Stimulated activated memory B cell treated with anti-CD40 and anti-IgM and Interleukin-4, amounts not matched to agents 10 μg/mL and 1 μg/mL and 100 μg/mL, for 72 hours (primary cell): ENCODE measurements at regions not wholly inside any gene's neighbourhood (a gene's known extent, or its start where the extent isn't known, plus 50 kb on each side); places are given as distances from the start of the nearest gene placed in this dataset.
"Not testable (repeated sequence)": the region's sequence is repeated elsewhere in the genome, so short reads cannot be mapped to it uniquely, and the experiment has no call there.

Experiments
- ATAC-seq: fragments of 150-1000 bp; cut with Tn5 transposase; 2 replicates; pipeline ENCODE4 v1.10.0; 2021
- H3K27ac Mint-ChIP-seq: one replicate; pipeline ENCODE4 v1.8.0; 2022; ENCODE audit warnings: mild to moderate bottlenecking, mixed read lengths
- H3K27me3 Mint-ChIP-seq: one replicate; pipeline ENCODE4 v1.8.0; 2022; ENCODE audit warnings: mixed read lengths
- H3K36me3 Mint-ChIP-seq: one replicate; pipeline ENCODE4 v1.8.0; 2022; ENCODE audit warnings: mixed read lengths
- H3K4me1 Mint-ChIP-seq: one replicate; pipeline ENCODE4 v1.8.0; 2022; ENCODE audit warnings: mixed read lengths
- H3K4me3 Mint-ChIP-seq: one replicate; pipeline ENCODE4 v1.8.0; 2022; ENCODE audit warnings: mild to moderate bottlenecking, moderate library complexity, mixed read lengths
- H3K9me3 Mint-ChIP-seq: one replicate; pipeline ENCODE4 v1.8.0; 2022; ENCODE audit warnings: mixed read lengths

DNA sequence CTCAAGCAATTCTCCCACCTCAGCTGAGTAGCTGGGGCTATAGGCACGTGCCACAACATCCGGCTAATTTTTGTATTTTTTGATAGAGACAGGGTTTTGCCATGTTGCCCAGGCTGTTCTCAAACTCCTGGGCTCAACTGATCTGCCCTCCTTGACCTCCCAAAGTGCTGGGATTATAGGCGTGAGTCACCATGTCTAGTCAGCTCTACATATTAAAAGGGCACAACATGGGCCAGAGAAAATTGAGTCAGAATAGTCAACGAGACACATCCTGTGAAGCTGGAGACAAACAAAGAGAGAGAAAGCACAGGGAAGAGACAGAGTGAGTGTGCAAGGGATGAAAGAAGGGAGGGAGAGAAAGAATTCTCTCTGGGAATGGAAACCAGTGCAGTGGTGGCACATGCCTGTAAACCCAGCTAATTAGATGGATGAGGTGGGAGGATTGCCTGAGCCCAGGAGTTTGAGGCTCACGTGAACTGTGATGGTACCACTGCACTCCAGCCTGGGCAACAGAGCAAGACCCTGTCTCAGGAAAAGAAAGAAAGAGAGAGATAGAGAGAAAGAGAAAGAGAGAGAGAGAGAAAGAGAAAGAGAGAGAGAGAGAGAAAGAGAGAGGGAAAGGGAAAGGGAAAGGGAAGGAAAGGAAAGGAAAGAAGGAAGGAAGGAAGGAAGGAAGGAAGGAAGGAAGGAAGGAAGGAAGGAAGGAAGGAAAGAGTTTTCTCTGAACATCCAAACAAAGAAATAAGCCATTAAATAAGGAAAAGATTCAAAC, 107.2 kb upstream of the SLC25A36 start:
- no peak for ATAC-seq
- peaks cover 6% of the 10 kb centered on the region for H3K4me1 Mint-ChIP-seq
- no peaks in the 10 kb centered on the region for H3K27me3 Mint-ChIP-seq
- H3K27ac Mint-ChIP-seq = no peak overlapping the region
- H3K9me3 Mint-ChIP-seq = peaks cover 3% of the 10 kb centered on the region
- H3K36me3 Mint-ChIP-seq = no peaks in the 10 kb centered on the region
- H3K4me3 Mint-ChIP-seq = no peak overlapping the region

DNA sequence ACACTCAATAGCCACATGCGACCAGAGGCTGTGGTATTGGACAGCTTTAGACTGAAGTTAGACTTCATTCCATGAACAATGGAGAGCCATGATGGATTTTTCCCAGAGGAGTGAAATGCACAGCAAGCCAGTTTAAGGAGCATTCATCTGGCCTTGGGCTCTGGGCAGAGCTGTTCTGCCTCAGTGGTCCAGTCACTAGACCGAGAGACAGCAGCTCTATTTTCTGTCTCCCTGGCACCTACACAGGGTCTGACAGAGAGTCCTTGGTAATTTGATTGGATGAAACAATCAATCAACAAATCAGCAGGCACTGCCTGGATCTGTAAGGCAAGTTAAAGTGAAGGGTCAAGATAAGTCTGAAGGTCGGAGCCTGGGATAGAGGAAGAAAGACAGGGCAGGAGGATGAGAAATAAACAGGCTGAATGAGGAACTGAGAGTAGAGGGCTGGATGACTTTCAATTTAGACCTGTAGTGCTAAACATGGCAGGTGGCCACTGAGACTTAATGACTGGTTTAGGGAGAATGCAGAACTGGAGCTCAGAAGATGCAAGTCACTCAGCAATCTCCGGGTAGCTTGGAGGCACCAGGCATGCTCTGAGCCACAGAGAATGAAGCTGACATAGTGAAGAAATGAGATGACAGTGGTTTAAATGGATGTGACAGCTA, 98.5 kb upstream of the SLC25A36 start:
- H3K9me3 Mint-ChIP-seq = peaks cover 2% of the 10 kb centered on the region
- no peaks in the 10 kb centered on the region for H3K27me3 Mint-ChIP-seq
- peak; percentile 93 for ATAC-seq
- peak overlapping the region; percentile 60 for H3K27ac Mint-ChIP-seq
- H3K4me1 Mint-ChIP-seq = peaks cover 26% of the 10 kb centered on the region
- H3K36me3 Mint-ChIP-seq = no peaks in the 10 kb centered on the region
- H3K4me3 Mint-ChIP-seq = peak overlapping the region; percentile 28

DNA sequence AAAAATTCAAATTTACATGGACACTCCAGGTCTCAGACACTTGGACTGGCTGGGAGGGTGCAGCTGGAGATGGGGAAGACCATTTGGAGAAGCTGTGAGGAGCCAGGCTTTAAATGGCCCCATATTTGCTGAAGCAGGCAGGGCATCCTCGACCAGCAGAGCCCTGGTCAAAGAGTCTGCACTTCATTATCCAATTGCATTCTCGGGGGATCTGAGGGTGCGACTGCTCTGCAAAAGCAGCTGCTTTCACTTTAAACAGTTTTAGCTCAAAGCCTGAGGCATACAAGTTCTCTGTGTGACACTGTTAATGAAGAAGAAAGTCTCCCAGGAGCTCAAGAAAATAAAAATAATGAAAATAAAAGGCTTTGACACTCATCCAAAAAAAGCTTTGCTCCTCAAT, 98.0 kb upstream of the SLC25A36 start:
- Mint-ChIP-seq H3K4me3 (no peak overlapping the region), H3K9me3 (no peaks in the 10 kb centered on the region), H3K27ac (peak overlapping the region; percentile 60)

DNA sequence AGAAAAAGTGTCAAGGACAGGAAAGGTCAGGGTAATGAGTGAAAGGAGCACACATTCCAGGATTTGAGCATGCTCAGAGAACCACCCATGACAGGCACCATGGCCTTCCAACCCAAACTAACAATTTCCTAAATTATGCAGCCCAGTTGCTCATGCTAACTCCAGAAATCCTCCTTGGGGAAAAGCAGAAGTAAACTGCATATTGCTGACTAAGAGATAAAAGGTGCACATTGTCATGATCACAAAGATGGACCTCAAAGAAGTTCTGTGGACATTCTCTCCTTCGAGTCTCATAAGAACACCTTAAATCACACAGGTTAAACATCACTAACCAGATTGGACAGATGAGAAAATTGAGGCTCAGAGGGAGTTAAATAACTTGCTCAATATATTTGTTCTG, 97.6 kb upstream of the SLC25A36 start:
- Mint-ChIP-seq H3K4me1 (peaks cover 26% of the 10 kb centered on the region), H3K27me3 (peaks cover 4% of the 10 kb centered on the region), H3K36me3 (no peaks in the 10 kb centered on the region), H3K9me3 (no peaks in the 10 kb centered on the region), H3K27ac (no peak overlapping the region), H3K4me3 (no peak overlapping the region)
- ATAC-seq = no peak

More for the DNA sequence above, 98.0 kb upstream of the SLC25A36 start:
- Mint-ChIP-seq H3K4me1 (peaks cover 26% of the 10 kb centered on the region), H3K27me3 (no peaks in the 10 kb centered on the region), H3K36me3 (no peaks in the 10 kb centered on the region)
- no peak for ATAC-seq

DNA sequence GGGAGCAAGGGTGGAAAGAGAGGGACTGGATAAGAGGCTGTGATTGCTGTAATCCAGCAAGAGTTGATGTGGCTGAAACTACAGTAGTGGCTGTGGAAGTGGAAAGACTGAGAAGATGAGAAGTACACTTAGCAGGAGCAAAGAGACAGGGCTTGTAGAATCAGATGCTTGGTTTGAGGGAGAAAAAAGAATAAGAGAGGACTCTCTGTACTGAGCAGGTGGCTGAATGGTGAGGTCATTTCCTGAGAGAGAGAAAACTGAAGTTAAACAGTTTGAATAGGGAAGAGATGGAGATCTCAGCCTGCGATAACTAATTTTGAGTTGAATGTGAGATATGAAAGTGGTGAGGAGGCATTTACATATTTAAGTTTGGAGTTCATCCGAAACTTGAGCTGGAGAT, 95.8 kb upstream of the SLC25A36 start:
- H3K27me3 Mint-ChIP-seq = peaks cover 11% of the 10 kb centered on the region
- no peaks in the 10 kb centered on the region for H3K36me3 Mint-ChIP-seq
- no peak overlapping the region for H3K27ac Mint-ChIP-seq
- no peak for ATAC-seq
- H3K9me3 Mint-ChIP-seq = no peaks in the 10 kb centered on the region
- H3K4me1 Mint-ChIP-seq = peaks cover 26% of the 10 kb centered on the region
- no peak overlapping the region for H3K4me3 Mint-ChIP-seq

DNA sequence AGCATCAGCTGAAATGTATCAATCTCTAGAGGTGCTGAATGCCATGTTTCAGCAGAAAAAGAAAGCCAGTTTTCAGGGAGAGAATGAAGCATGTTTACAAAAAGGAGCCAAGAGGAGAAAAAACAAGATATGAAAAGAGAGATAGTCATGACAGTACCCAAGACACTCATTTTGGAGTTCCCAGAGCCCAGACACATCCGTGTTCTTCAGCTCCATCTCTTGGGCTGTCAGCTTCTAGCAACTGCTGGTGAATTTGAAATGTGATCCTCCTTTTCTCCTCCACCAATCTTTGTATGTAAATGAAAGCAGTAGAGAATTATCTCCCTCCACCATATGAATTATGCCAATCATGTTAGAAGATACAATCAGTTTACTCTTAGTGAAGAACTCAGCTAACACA, 93.0 kb upstream of the SLC25A36 start:
- Mint-ChIP-seq H3K36me3 (no peaks in the 10 kb centered on the region), H3K27me3 (peaks cover 11% of the 10 kb centered on the region), H3K27ac (no peak overlapping the region), H3K4me3 (no peak overlapping the region), H3K9me3 (peaks cover 3% of the 10 kb centered on the region), H3K4me1 (peaks cover 17% of the 10 kb centered on the region)
- ATAC-seq = no peak

DNA sequence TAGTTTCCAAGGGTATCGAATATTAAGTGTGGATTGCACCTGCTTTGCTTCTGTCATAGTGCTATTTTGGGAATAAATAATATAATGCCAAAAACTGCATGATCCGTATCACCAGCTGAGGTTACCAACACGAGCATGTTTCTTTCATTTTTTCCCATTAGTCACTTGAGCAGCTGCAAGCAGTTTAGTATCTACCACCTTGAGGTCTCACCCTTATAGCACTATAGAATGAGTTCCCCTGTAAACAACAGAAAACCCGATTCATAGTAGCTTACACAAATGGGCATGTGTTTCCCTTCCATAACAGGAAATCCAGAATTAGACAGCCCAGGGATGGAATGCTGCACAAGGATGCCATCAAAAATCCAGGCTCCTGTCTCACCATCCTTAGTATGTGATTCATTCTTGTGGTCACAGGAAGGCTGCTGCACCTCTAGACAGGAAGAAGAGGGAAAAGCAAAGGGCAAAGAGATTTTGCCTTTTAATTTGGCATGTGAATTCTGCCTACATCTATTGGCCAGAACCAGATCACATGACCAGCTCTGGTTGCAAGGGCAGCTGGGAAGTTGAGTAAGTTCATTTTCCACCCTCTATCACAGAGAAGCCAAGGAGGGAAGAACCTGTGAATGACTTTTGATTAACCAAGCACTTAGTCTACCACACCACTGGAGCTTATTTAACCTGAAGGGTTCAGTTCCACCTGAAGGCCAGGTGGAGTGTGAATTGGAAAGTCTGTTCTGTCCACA, 91.3 kb upstream of the SLC25A36 start:
- Mint-ChIP-seq H3K27me3 (peaks cover 11% of the 10 kb centered on the region), H3K4me3 (no peak overlapping the region), H3K36me3 (no peaks in the 10 kb centered on the region), H3K4me1 (peaks cover 12% of the 10 kb centered on the region), H3K27ac (no peak overlapping the region), H3K9me3 (peaks cover 3% of the 10 kb centered on the region)
- ATAC-seq = no peak

DNA sequence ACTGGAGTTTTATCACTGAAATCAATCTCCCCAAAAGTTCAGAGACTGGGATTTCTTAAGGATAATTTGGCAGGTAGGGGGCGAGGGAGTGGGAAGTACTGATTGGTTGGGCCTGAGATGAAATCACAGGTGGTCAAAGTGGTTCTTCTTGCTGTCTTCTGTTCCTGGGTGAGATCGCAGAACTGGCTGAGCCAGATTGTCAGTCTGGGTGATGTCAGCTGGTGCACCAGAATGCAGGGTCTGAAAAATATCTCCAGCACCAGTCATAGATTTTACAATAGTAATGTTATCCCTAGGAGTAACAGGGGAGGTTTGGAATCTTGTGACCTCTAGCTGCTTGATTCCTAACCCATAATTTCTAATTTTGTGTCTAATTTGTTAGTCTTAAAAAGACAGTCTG, 86.7 kb upstream of the SLC25A36 start:
- H3K27ac Mint-ChIP-seq = no peak overlapping the region
- peaks cover 3% of the 10 kb centered on the region for H3K9me3 Mint-ChIP-seq
- H3K36me3 Mint-ChIP-seq = no peaks in the 10 kb centered on the region
- H3K27me3 Mint-ChIP-seq = no peaks in the 10 kb centered on the region
- H3K4me3 Mint-ChIP-seq = no peak overlapping the region
- H3K4me1 Mint-ChIP-seq = no peaks in the 10 kb centered on the region
- ATAC-seq = no peak

DNA sequence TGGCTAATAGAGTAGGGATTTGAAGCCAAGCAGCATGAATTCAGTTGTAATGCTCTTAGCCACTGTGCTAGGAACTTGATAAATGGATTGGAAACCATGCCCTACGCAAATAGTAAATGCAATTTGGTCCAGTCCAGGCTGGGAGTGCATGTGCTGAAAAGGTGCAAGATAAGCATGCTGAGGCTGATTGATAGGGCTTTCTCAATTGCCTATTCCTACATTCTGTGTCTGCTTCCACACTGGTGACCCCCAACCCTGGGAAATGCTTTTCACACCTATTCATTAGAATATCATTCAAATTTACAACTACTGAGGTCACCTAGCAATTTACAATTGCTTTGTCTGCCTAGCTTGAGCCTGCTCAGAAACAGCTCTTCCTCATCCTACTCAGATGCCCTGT, 84.7 kb upstream of the SLC25A36 start:
- Mint-ChIP-seq H3K4me1 (no peaks in the 10 kb centered on the region), H3K27ac (no peak overlapping the region), H3K4me3 (no peak overlapping the region), H3K36me3 (no peaks in the 10 kb centered on the region), H3K27me3 (no peaks in the 10 kb centered on the region), H3K9me3 (peaks cover 3% of the 10 kb centered on the region)
- ATAC-seq = no peak

DNA sequence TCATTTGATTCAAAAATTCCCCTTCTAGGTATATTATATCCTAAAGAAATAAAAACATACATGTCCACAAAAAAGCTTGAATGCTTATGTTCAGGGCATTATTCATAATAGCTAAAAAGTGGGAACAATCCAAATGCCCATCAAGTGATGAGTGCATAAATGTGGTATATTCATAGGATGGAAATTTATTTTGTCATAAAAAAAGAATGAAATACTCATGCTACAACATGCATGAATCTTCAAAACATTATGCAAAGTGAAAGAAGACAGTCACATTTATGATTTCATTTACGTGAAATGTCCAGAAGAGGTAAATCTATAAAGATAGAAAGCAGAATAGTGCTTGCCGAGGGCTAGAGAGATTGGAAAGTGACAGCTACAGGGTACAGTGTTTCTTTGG, 83.6 kb upstream of the SLC25A36 start:
- H3K4me1 Mint-ChIP-seq = no peaks in the 10 kb centered on the region
- H3K36me3 Mint-ChIP-seq = no peaks in the 10 kb centered on the region
- ATAC-seq = no peak
- H3K4me3 Mint-ChIP-seq = no peak overlapping the region
- H3K27me3 Mint-ChIP-seq = no peaks in the 10 kb centered on the region
- H3K9me3 Mint-ChIP-seq = peaks cover 3% of the 10 kb centered on the region
- H3K27ac Mint-ChIP-seq = no peak overlapping the region

DNA sequence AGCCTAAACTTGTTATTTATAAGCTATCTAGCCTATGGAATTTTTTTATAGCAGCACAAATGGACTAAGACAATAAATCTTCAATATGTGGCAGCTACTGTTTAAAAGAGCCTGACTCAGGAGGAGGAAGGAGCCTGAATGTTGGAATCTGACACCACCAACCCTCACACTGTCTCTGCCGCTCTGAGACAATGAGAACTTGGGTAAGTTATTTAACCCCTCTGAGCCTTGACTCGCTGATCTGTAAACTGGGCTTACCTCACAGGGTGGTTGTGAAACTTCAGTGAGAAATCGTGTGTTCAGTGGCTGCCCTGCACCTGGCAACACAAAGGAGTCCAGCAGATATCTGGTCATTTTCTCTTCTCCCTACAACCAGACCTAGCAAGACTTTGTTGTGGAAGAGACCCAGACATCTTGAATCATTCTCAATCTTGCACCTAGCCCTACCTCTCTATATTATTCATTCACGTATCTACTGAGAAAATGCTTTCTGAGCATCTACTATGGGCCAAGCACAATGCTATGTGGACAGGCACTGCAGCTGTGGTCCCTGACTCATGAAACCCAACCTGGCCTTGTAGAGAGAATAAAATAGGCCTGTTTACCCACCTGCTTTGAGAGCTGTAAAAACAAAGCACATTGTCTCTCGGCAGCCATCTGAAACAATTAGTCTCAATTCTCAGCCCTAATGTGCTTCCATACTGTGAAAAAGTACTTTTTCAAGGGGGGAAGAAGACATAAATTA, 81.9 kb upstream of the SLC25A36 start:
- no peaks in the 10 kb centered on the region for H3K4me1 Mint-ChIP-seq
- no peak overlapping the region for H3K27ac Mint-ChIP-seq
- no peaks in the 10 kb centered on the region for H3K27me3 Mint-ChIP-seq
- ATAC-seq = no peak
- no peak overlapping the region for H3K4me3 Mint-ChIP-seq
- no peaks in the 10 kb centered on the region for H3K36me3 Mint-ChIP-seq
- H3K9me3 Mint-ChIP-seq = no peaks in the 10 kb centered on the region

DNA sequence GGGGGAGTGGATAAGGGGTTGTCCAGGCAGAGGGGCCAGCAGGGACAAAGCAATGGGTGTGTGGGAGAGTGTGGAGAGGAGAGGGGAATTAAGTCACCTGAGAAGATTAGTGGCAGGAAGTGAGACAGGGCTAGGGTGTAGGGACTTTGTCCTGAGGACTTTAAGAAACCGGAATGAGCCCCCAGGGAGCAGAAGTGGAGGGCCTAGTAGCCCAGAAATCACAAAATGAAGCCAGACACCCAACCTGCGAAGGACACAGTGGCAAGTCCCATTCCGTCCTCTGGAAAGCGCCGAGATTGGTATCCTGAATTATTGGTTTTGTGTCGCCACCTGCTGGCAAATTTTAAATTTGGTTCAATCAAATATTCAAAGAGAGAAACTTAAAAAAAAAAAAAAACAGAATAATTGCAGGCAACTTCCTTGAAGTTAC, 78.0 kb upstream of the SLC25A36 start:
- peak; percentile 41 for ATAC-seq
- Mint-ChIP-seq H3K4me1 (no peaks in the 10 kb centered on the region), H3K27me3 (no peaks in the 10 kb centered on the region), H3K4me3 (no peak overlapping the region), H3K9me3 (no peaks in the 10 kb centered on the region), H3K27ac (no peak overlapping the region), H3K36me3 (no peaks in the 10 kb centered on the region)

DNA sequence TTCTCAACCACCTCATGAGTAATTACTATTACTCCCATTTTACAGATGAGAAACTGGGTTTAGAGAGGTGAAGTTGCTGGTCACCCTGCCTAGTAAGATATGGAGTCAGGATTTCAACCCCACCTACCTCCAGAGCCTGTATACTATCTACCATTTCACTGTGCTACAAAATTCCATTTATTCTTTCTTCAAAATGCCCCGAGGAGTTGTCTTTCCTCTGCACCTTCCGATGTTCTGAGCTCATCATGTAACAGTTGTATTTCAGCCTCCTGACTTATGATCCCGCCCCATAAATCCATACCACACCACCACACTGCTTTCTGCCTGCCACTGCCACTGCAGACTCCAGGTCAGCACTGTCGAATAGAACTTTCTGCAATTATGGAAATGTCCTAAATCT, 71.3 kb upstream of the SLC25A36 start:
- Mint-ChIP-seq H3K4me1 (no peaks in the 10 kb centered on the region), H3K9me3 (peaks cover 2% of the 10 kb centered on the region), H3K27ac (no peak overlapping the region), H3K4me3 (no peak overlapping the region), H3K36me3 (no peaks in the 10 kb centered on the region), H3K27me3 (no peaks in the 10 kb centered on the region)
- ATAC-seq = no peak

DNA sequence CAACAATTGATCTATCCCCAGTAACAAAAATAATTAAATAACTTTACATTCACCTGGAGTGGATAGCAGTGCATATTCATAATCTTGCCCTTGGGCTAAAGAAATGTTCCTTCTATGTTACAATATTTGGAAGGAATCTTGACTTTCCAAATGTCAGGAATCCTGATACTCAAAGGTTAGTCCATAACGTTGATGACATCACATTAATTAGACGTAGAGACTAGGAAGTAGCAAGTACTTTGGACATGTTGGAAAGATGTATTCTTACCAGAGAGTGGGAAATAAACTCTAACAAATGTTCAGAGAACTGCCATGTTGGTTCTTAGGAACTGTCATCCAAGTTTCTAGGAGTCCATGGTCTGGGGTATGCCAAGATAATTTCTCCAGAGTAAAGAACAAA, 70.6 kb upstream of the SLC25A36 start:
- H3K36me3 Mint-ChIP-seq = no peaks in the 10 kb centered on the region
- H3K4me3 Mint-ChIP-seq = no peak overlapping the region
- H3K27me3 Mint-ChIP-seq = no peaks in the 10 kb centered on the region
- no peaks in the 10 kb centered on the region for H3K4me1 Mint-ChIP-seq
- H3K9me3 Mint-ChIP-seq = peaks cover 2% of the 10 kb centered on the region
- H3K27ac Mint-ChIP-seq = no peak overlapping the region
- ATAC-seq = no peak

DNA sequence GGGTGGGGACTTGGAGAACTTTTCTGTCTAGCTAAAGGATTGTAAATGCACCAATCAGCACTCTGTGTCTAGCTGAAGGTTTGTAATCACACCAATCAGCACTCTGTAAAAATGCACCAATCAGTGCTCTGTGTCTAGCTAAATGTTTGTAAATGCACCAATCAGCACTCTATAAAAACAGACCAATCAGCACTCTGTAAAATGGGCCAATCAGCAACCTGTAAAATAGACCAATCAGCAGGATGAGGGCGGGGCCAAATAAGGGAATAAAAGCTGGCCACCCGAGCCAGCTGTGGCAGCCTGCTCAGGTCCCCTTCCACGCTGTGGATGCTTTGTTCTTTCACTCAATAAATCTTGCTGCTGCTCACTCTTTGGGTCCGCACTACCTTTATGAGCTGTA, 69.5 kb upstream of the SLC25A36 start:
- not testable (repeated sequence) for H3K27ac Mint-ChIP-seq, H3K27me3 Mint-ChIP-seq, H3K4me3 Mint-ChIP-seq, ATAC-seq, H3K36me3 Mint-ChIP-seq, H3K9me3 Mint-ChIP-seq, H3K4me1 Mint-ChIP-seq
